ENCODE measurements at regions not wholly inside any gene's neighbourhood (a gene's known extent, or its start where the extent isn't known, plus 50 kb on each side); places are given as distances from the start of the nearest gene placed in this dataset.

- CTCF ChIA-PET (ENCODE audit: low intra/inter-chr PET ratio, low total read pairs), result no interaction called here
- Histone ChIP-seq H3K36me3 (replicated peaks in 1 of 2; ENCODE audit: control insufficient read depth in 1 of 2, insufficient read depth in 2 of 2, low read length in 2 of 2) (no peaks in the 10 kb centered on the region), H3K4me2 (ENCODE audit: low read depth, low read length) (no peak overlapping the region), H3K9me3 (ENCODE audit: low read length) (no peaks in the 10 kb centered on the region), H2AFZ (ENCODE audit: low read length) (no peak overlapping the region), H3K9ac (ENCODE audit: insufficient read depth, low read depth, low read length) (no peak overlapping the region), H3K79me2 (ENCODE audit: insufficient read depth, low read length) (no peaks in the 10 kb centered on the region), H3K4me3 (replicated peaks in 1 of 3; ENCODE audit: insufficient read depth in 1 of 3, low read depth in 2 of 3, low read length in 3 of 3) (no peak overlapping the region), H3K27ac (ENCODE audit: extremely low read length, insufficient read depth, low read length) (no peak overlapping the region), H3K4me1 (ENCODE audit: insufficient read depth, low read length) (no peaks in the 10 kb centered on the region), H4K20me1 (ENCODE audit: insufficient read depth, low read length) (no peaks in the 10 kb centered on the region), H3K27me3 (ENCODE audit: control insufficient read depth in 1 of 2, insufficient read depth in 2 of 2, low read length in 2 of 2) (no peaks in the 10 kb centered on the region)
- TF ChIP-seq ZNF230 (CRISPR knock-in tag; IDR thresholded peaks at IDR 0.05), result no peak
- no peak for TF ChIP-seq SCMH1 (CRISPR knock-in tag; IDR thresholded peaks at IDR 0.05; ENCODE audit: borderline replicate concordance)
- TF ChIP-seq HIVEP1 (CRISPR knock-in tag; IDR thresholded peaks at IDR 0.05), result no peak
- TF ChIP-seq ARID4A (CRISPR knock-in tag; IDR thresholded peaks at IDR 0.05; ENCODE audit: borderline replicate concordance), result no peak
- in situ Hi-C loops (cut with HindIII; ENCODE audit: extremely low pct_ligation_motif_present, low pct_unique_long_range_greater_than_20kb) (loop anchor here (5.0 to 10.0 kb wide), 2 partner anchors 108 to 276 kb away; no protein-coding TSS in a partner anchor), intact Hi-C loops (cut with micrococcal nuclease; ENCODE audit: unreplicated experiment) (loop anchor here (5.0 kb wide), 1 partner anchor 186 kb away; the partner anchor contains the start of gene MEX3C)
- FAIRE-seq (no peak), ATAC-seq (no peak), DNase-seq (ENCODE audit: low spot score) (no peak)
- WGBS (ENCODE audit: low lambda C conversion rate), result 30% methylated on average over 4 of the region's 4 CpGs
- BruUV-seq (replicated peaks), result no TSS peak
- POLR2A ChIA-PET, result no interaction called here
Measured at GRCh38 chr18:51383116-51383515, 185.6 kb upstream of the MEX3C start.

All from HepG2 (cell line).